Left lung (tissue), 4 donors: ENCODE measurements at regions not wholly inside any gene's neighbourhood (a gene's known extent, or its start where the extent isn't known, plus 50 kb on each side); places are given as distances from the start of the nearest gene placed in this dataset.
"Not testable (repeated sequence)": the region's sequence is repeated elsewhere in the genome, so short reads cannot be mapped to it uniquely, and the experiment has no call there.

Experiments
- ATAC-seq: fragments of 200-7000 bp; cut with Tn5 transposase; one replicate; pipeline ENCODE4 v1.9.1; 2020; ENCODE audit warnings: moderate library complexity
- DNase-seq, 4 donors: peaks; one replicate each; pipeline ENCODE4 v3.0.0-alpha.2; 2013 to 2020
- H3K27ac ChIP-seq, 2 donors: fragments of 200-600 bp; sonication (generic) in 1 of 2; one replicate each; pipeline versions ENCODE4 v1.5.0 to v1.8.0; 2020 to 2021
- H3K27me3 ChIP-seq, 2 donors: fragments of 200-600 bp; sonication (generic) in 1 of 2; one replicate each; pipeline versions ENCODE4 v1.5.0 to v1.8.0; 2020 to 2021
- H3K36me3 ChIP-seq, 2 donors: fragments of 200-600 bp; sonication (generic) in 1 of 2; one replicate each; pipeline versions ENCODE4 v1.5.0 to v1.8.0; 2020 to 2021
- H3K4me1 ChIP-seq, 2 donors: fragments of 200-600 bp; one replicate each; pipeline ENCODE4 v1.8.0; 2021
- H3K4me3 ChIP-seq, 2 donors: fragments of 200-600 bp; sonication (generic) in 1 of 2; one replicate each; pipeline versions ENCODE4 v1.5.0 to v1.8.0; 2020 to 2021; ENCODE audit warnings: mild to moderate bottlenecking in 1 of 2
- H3K9me3 ChIP-seq, 2 donors: fragments of 200-600 bp; sonication (generic) in 1 of 2; one replicate each; pipeline versions ENCODE4 v1.5.0 to v1.8.0; 2020 to 2021
- CTCF ChIP-seq, 2 donors: fragments of 200-600 bp; sonication (generic) in 1 of 2; IDR thresholded peaks; one replicate each; pipeline versions ENCODE4 v1.5.0 to v1.8.0; 2021; ENCODE audit warnings: antibody characterized with exemption in 2 of 2
- intact Hi-C, 2 donors: fragments of 100-400 bp; cut with DNase I; formaldehyde crosslinking; loops; one replicate each; pipeline versions ENCODE4 v1.11.2 to v1.14.2; 2022
- donor health status: DM: no; HTN: yes; CAD: no.
- donor health status: DM: no; HTN: no; CAD: no.

- H3K4me1 ChIP-seq, H3K4me3 ChIP-seq, H3K27ac ChIP-seq, H3K36me3 ChIP-seq, H3K9me3 ChIP-seq, H3K27me3 ChIP-seq, intact Hi-C loops, ATAC-seq, DNase-seq: not testable (repeated sequence)
Observed at GRCh38 chr9:78172610-78173009, 63.3 kb upstream of the CEP78 start.

GRCh38 chr9:78171651-78172050, 64.2 kb upstream of the CEP78 start:
- Histone ChIP-seq H3K27ac (no peak overlapping the region), H3K27me3 (no peaks in the 10 kb centered on the region), H3K36me3 (no peaks in the 10 kb centered on the region), H3K9me3 (peaks cover 0 to 9% of the 10 kb centered on the region in 2 donors), H3K4me1 (no peaks in the 10 kb centered on the region), H3K4me3 (no peak overlapping the region)
- no peak for ATAC-seq
- TF ChIP-seq CTCF (IDR thresholded peaks at IDR 0.05): no peak
- intact Hi-C loops: no loop called here
- no peak for DNase-seq

- Histone ChIP-seq H3K27ac (no peak overlapping the region), H3K4me3 (no peak overlapping the region), H3K27me3 (no peaks in the 10 kb centered on the region), H3K4me1 (no peaks in the 10 kb centered on the region), H3K36me3 (no peaks in the 10 kb centered on the region), H3K9me3 (peaks cover 0 to 13% of the 10 kb centered on the region in 2 donors)
- intact Hi-C loops: no loop called here
- no peak for DNase-seq
- ATAC-seq: no peak
- no peak for TF ChIP-seq CTCF (IDR thresholded peaks at IDR 0.05)
Observed at GRCh38 chr9:78169125-78169524, 66.8 kb upstream of the CEP78 start.

- DNase-seq (peak in 2 of 4 donors; percentile 11 to 53), ATAC-seq (peak; percentile 96)
- Histone ChIP-seq H3K9me3 (peaks cover 0 to 13% of the 10 kb centered on the region in 2 donors), H3K27me3 (no peaks in the 10 kb centered on the region), H3K36me3 (no peaks in the 10 kb centered on the region), H3K27ac (no peak overlapping the region), H3K4me3 (no peak overlapping the region), H3K4me1 (no peaks in the 10 kb centered on the region)
- no peak for TF ChIP-seq CTCF (IDR thresholded peaks at IDR 0.05)
- intact Hi-C loops: no loop called here
Observed at GRCh38 chr9:78167356-78167755, 68.5 kb upstream of the CEP78 start.

- DNase-seq: no peak
- no peaks in the 10 kb centered on the region for H3K27me3 ChIP-seq
- peaks cover 0 to 11% of the 10 kb centered on the region in 2 donors for H3K9me3 ChIP-seq
- H3K4me3 ChIP-seq: no peak overlapping the region
- H3K36me3 ChIP-seq: no peaks in the 10 kb centered on the region
- intact Hi-C loops: no loop called here
- no peak overlapping the region for H3K27ac ChIP-seq
- no peaks in the 10 kb centered on the region for H3K4me1 ChIP-seq
- no peak for ATAC-seq
- TF ChIP-seq CTCF (IDR thresholded peaks at IDR 0.05): no peak
Observed at GRCh38 chr9:78163834-78164233, 72.0 kb upstream of the CEP78 start.

- Histone ChIP-seq H3K36me3 (no peaks in the 10 kb centered on the region), H3K27me3 (no peaks in the 10 kb centered on the region), H3K4me3 (no peak overlapping the region), H3K4me1 (no peaks in the 10 kb centered on the region), H3K27ac (no peak overlapping the region), H3K9me3 (peaks cover 0 to 6% of the 10 kb centered on the region in 2 donors)
- ATAC-seq (no peak), DNase-seq (no peak)
- no peak for TF ChIP-seq CTCF (IDR thresholded peaks at IDR 0.05)
- intact Hi-C loops: no loop called here
Observed at GRCh38 chr9:78158286-78158685, 77.6 kb upstream of the CEP78 start.
